GM12878 (cell line): ENCODE measurements at regions not wholly inside any gene's neighbourhood (a gene's known extent, or its start where the extent isn't known, plus 50 kb on each side); places are given as distances from the start of the nearest gene placed in this dataset.

Source experiments
- ATAC-seq: fragments of 200-7000 bp; cut with Tn5 transposase; 3 replicates; pipeline ENCODE4 v1.9.1; 2020; ENCODE audit warnings: mild to moderate bottlenecking, moderate library complexity
- BruUV-seq: library from RNA; stranded (reverse); fragments of 400-500 nt; replicated peaks from 2 replicates; lab custom pipeline; 2021; lab: Mats Ljungman, UMichigan
- CTCF ChIA-PET: fragments of 300-600 bp; sonication (Branson Sonifier 250); formaldehyde crosslinking; extraction: SDS; loops from one replicate; lab custom pipeline; 2021; ENCODE audit warnings: inconsistent platforms; lab: Yijun Ruan, JAX
- POLR2A ChIA-PET: fragments of 350-600 bp; formaldehyde crosslinking; extraction: SDS; loops from one replicate; lab custom pipeline; 2021; ENCODE audit warnings: inconsistent platforms; lab: Charles Lee
- RAD21 ChIA-PET: fragments of 300-600 bp; sonication (Branson Sonifier 250); formaldehyde crosslinking; loops from one replicate; lab custom pipeline; 2023; ENCODE audit warnings: antibody characterized with exemption; ENCODE audit not compliant: unreplicated experiment; lab: Charles Lee
- SMC1A ChIA-PET: fragments of 300-600 bp; sonication (Branson Sonifier 250); formaldehyde crosslinking; loops from one replicate; lab custom pipeline; 2023; ENCODE audit not compliant: unreplicated experiment, uncharacterized antibody; lab: Charles Lee
- DNase-seq: peaks from one replicate; pipeline ENCODE4 v3.0.0-alpha.2; 2011; ENCODE audit warnings: low read depth, low spot score
- FAIRE-seq: peaks from 3 replicates; lab custom pipeline; 2011; peaks lifted over from hg19 to GRCh38; lab: Jason Lieb, UNC
- H2AFZ ChIP-seq: 2 replicates; pipeline ENCODE4 v1.6.0; 2011; ENCODE audit warnings: low read depth, low read length, control low read depth; ENCODE audit not compliant: control insufficient read depth
- H3K27ac ChIP-seq: 2 replicates; pipeline ENCODE4 v1.5.1; 2011; ENCODE audit warnings: control low read depth; ENCODE audit not compliant: control insufficient read depth, insufficient read depth
- H3K27me3 ChIP-seq, 2 experiments: replicated peaks in 1 of 2; 2 replicates each; pipeline versions ENCODE4 v1.6.0 to v1.6.1; 2011; ENCODE audit warnings: low read length in 1 of 2; ENCODE audit not compliant: control insufficient read depth in 2 of 2, insufficient read depth in 2 of 2
- H3K36me3 ChIP-seq, 2 experiments: 2 replicates each; pipeline ENCODE4 v1.5.1; 2011; ENCODE audit warnings: low read length in 1 of 2; ENCODE audit not compliant: control insufficient read depth in 2 of 2, insufficient read depth in 2 of 2
- H3K4me1 ChIP-seq: 2 replicates; pipeline ENCODE4 v1.6.1; 2011; ENCODE audit warnings: mild to moderate bottlenecking, low read length, moderate library complexity, mixed read lengths; ENCODE audit not compliant: control insufficient read depth, insufficient read depth
- H3K4me2 ChIP-seq: 2 replicates; pipeline ENCODE4 v1.6.0; 2011; ENCODE audit warnings: control low read depth; ENCODE audit not compliant: control insufficient read depth, insufficient read depth
- H3K4me3 ChIP-seq: fragments of 200-600 bp; sonication (generic); 2 replicates; pipeline ENCODE4 v1.5.1; 2016
- H3K79me2 ChIP-seq: 2 replicates; pipeline ENCODE4 v1.6.0; 2011; ENCODE audit warnings: low read length; ENCODE audit not compliant: control insufficient read depth, insufficient read depth
- H3K9ac ChIP-seq: 2 replicates; pipeline ENCODE4 v1.8.0; 2011; ENCODE audit warnings: low read length, control low read depth, mixed read lengths; ENCODE audit not compliant: control insufficient read depth, insufficient read depth
- H3K9me3 ChIP-seq: replicated peaks from 3 replicates; pipeline ENCODE4 v1.5.1; 2011; ENCODE audit warnings: mild to moderate bottlenecking, low read length; ENCODE audit not compliant: control insufficient read depth, insufficient read depth
- H4K20me1 ChIP-seq: 2 replicates; pipeline ENCODE4 v1.6.0; 2011; ENCODE audit not compliant: control insufficient read depth, insufficient read depth
- CBX3 ChIP-seq: fragments of 200-600 bp; sonication (generic); IDR thresholded peaks from 2 replicates; pipeline ENCODE4 v1.6.1; 2016; ENCODE audit warnings: low read depth, borderline replicate concordance
- E2F8 ChIP-seq: fragments of 450-650 bp; IDR thresholded peaks from 2 replicates; pipeline ENCODE4 v1.6.1; 2018; ENCODE audit warnings: mild to moderate bottlenecking, low read depth, moderate library complexity; ENCODE audit not compliant: partially characterized antibody
- IRF4 ChIP-seq: IDR thresholded peaks from 2 replicates; pipeline ENCODE4 v1.6.1; 2011; ENCODE audit warnings: low read depth, low read length
- KDM1A ChIP-seq: fragments of 200-600 bp; sonication (generic); IDR thresholded peaks from 2 replicates; pipeline ENCODE4 v1.6.1; 2016; ENCODE audit warnings: borderline replicate concordance
- NFYB ChIP-seq: IDR thresholded peaks from 2 replicates; pipeline ENCODE4 v1.6.1; 2011; ENCODE audit warnings: low read depth, mild to moderate bottlenecking, low read length, improper control_type of control experiment, moderate library complexity; ENCODE audit not compliant: insufficient read depth
- PML ChIP-seq: IDR thresholded peaks from 2 replicates; pipeline ENCODE4 v1.6.1; 2012; ENCODE audit warnings: low read length, inconsistent platforms
- POLR2AphosphoS5 ChIP-seq: IDR thresholded peaks from 2 replicates; pipeline ENCODE4 v1.6.1; 2011; ENCODE audit warnings: mild to moderate bottlenecking, low read length, inconsistent platforms
- RAD51 ChIP-seq: fragments of 450-650 bp; IDR thresholded peaks from 2 replicates; pipeline ENCODE4 v1.6.1; 2016; ENCODE audit warnings: moderate library complexity, mild to moderate bottlenecking, inconsistent platforms
- SUPT20H ChIP-seq: IDR thresholded peaks from 2 replicates; pipeline ENCODE4 v1.6.1; 2011; ENCODE audit warnings: low read depth, mild to moderate bottlenecking, low read length, moderate library complexity, borderline replicate concordance; ENCODE audit not compliant: control insufficient read depth
- TCF7 ChIP-seq: IDR thresholded peaks from 2 replicates; pipeline ENCODE4 v1.6.1; 2014; ENCODE audit warnings: antibody characterized with exemption, borderline replicate concordance
- USF2 ChIP-seq: IDR thresholded peaks from 2 replicates; pipeline ENCODE4 v1.6.1; 2011; ENCODE audit warnings: low read depth, low read length, improper control_type of control experiment, borderline replicate concordance
- WGBS: methylation state at CpG from one replicate; pipeline ENCODE4 v1.1.6; 2016; ENCODE audit warnings: low lambda C conversion rate; ENCODE audit not compliant: insufficient replicate concordance, insufficient coverage; ENCODE audit errors: missing lambda C conversion rate; 5-methylcytosine and 5-hydroxymethylcytosine counted together
- in situ Hi-C: fragments of 300-500 bp; cut with MboI; formaldehyde crosslinking; loops from 9 replicates; pipeline ENCODE4 v1.14.3; 2018; ENCODE audit warnings: mixed read lengths
- intact Hi-C: fragments of 100-400 bp; cut with micrococcal nuclease; formaldehyde crosslinking; loops from one replicate; pipeline ENCODE4 v1.14.2; 2022; ENCODE audit not compliant: unreplicated experiment
- TF ChIP-seq, protein P1 (sequence below): fragments of 150-350 bp; IDR thresholded peaks from 2 replicates; pipeline ENCODE4 v1.6.1; 2016; ENCODE audit warnings: low read depth, low read length
- TF ChIP-seq, protein P2 (sequence below): fragments of 450-650 bp; IDR thresholded peaks from 2 replicates; pipeline ENCODE4 v1.6.1; 2017; ENCODE audit warnings: borderline replicate concordance

- TF ChIP-seq, protein P1, sequence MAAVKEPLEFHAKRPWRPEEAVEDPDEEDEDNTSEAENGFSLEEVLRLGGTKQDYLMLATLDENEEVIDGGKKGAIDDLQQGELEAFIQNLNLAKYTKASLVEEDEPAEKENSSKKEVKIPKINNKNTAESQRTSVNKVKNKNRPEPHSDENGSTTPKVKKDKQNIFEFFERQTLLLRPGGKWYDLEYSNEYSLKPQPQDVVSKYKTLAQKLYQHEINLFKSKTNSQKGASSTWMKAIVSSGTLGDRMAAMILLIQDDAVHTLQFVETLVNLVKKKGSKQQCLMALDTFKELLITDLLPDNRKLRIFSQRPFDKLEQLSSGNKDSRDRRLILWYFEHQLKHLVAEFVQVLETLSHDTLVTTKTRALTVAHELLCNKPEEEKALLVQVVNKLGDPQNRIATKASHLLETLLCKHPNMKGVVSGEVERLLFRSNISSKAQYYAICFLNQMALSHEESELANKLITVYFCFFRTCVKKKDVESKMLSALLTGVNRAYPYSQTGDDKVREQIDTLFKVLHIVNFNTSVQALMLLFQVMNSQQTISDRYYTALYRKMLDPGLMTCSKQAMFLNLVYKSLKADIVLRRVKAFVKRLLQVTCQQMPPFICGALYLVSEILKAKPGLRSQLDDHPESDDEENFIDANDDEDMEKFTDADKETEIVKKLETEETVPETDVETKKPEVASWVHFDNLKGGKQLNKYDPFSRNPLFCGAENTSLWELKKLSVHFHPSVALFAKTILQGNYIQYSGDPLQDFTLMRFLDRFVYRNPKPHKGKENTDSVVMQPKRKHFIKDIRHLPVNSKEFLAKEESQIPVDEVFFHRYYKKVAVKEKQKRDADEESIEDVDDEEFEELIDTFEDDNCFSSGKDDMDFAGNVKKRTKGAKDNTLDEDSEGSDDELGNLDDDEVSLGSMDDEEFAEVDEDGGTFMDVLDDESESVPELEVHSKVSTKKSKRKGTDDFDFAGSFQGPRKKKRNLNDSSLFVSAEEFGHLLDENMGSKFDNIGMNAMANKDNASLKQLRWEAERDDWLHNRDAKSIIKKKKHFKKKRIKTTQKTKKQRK = no peak
- TF ChIP-seq E2F8 = no peak
- no peak for TF ChIP-seq KDM1A
- TF ChIP-seq, all 136 proteins: peak for 0
Observed at GRCh38 chr5:66241136-66241825, 97.2 kb downstream of the SREK1 start (continued).

GRCh38 chr5:66242050-66242715 is 98.1 kb downstream of the SREK1 start:
- in situ Hi-C loops (no loop called here), intact Hi-C loops (no loop called here)
- 72% methylated on average over 5 of the region's 5 CpGs for WGBS
- no peaks in the 10 kb centered on the region for H3K36me3 ChIP-seq
- DNase-seq (no peak), ATAC-seq (no peak), FAIRE-seq (no peak)
- no peaks in the 10 kb centered on the region for H3K9me3 ChIP-seq
- no peak overlapping the region for H3K27ac ChIP-seq
- no peak overlapping the region for H2AFZ ChIP-seq
- BruUV-seq = no TSS peak
- H4K20me1 ChIP-seq = no peaks in the 10 kb centered on the region
- H3K4me3 ChIP-seq = no peak overlapping the region
- H3K9ac ChIP-seq = no peak overlapping the region
- CTCF ChIA-PET = interaction anchor here (1.6 kb wide), 1 partner anchor 64 kb away, joined by 3 read pairs; no protein-coding TSS in a partner anchor
- no peaks in the 10 kb centered on the region for H3K79me2 ChIP-seq
- SMC1A ChIA-PET = no interaction called here
- H3K27me3 ChIP-seq = no peaks in the 10 kb centered on the region; a peak in 1 of 4 replicates
- POLR2A ChIA-PET = no interaction called here
- no peak overlapping the region for H3K4me2 ChIP-seq
- RAD21 ChIA-PET = no interaction called here
- no peaks in the 10 kb centered on the region for H3K4me1 ChIP-seq
- TF ChIP-seq RAD51 (no peak), POLR2AphosphoS5 (no peak), KDM1A (no peak), USF2 (no peak), SUPT20H (no peak), IRF4 (no peak), NFYB (no peak), CBX3 (no peak), PML (no peak), TCF7 (no peak)
- TF ChIP-seq, protein P2, sequence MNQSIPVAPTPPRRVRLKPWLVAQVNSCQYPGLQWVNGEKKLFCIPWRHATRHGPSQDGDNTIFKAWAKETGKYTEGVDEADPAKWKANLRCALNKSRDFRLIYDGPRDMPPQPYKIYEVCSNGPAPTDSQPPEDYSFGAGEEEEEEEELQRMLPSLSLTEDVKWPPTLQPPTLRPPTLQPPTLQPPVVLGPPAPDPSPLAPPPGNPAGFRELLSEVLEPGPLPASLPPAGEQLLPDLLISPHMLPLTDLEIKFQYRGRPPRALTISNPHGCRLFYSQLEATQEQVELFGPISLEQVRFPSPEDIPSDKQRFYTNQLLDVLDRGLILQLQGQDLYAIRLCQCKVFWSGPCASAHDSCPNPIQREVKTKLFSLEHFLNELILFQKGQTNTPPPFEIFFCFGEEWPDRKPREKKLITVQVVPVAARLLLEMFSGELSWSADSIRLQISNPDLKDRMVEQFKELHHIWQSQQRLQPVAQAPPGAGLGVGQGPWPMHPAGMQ = no peak
